ENCODE measurements at regions not wholly inside any gene's neighbourhood (a gene's known extent, or its start where the extent isn't known, plus 50 kb on each side); places are given as distances from the start of the nearest gene placed in this dataset.

- intact Hi-C loops (cut with DNase I), result no loop called here
- WGBS, result 65% methylated on average over 6 of the region's 6 CpGs
- H3K4me3 ChIP-seq, result no peak overlapping the region
- TF ChIP-seq POLR2A (IDR thresholded peaks at IDR 0.05; ENCODE audit: low read depth), result no peak
- TF ChIP-seq EP300 (IDR thresholded peaks at IDR 0.05), result no peak
- TF ChIP-seq POLR2AphosphoS5 (IDR thresholded peaks at IDR 0.05), result no peak
- TF ChIP-seq CTCF (IDR thresholded peaks at IDR 0.05), result no peak
- no peaks in the 10 kb centered on the region for H3K9me3 ChIP-seq
- H3K27me3 ChIP-seq, result no peaks in the 10 kb centered on the region
- H3K36me3 ChIP-seq, result no peaks in the 10 kb centered on the region
- DNase-seq (ENCODE audit: extremely low spot score), result no peak
- H3K4me1 ChIP-seq, result no peaks in the 10 kb centered on the region
- H3K27ac ChIP-seq (replicated peaks in 1 of 4), result no peak overlapping the region
These were observed 230.1 kb downstream of the DLEU7 start for GRCh38 chr13:50613356-50613831.

GRCh38 chr13:50615234-50615633 is 228.3 kb downstream of the DLEU7 start:
- H3K4me3 ChIP-seq, result no peak overlapping the region
- 94% methylated on average over 2 of the region's 2 CpGs for WGBS

GRCh38 chr13:50616101-50616500 is 227.4 kb downstream of the DLEU7 start:
- H3K4me3 ChIP-seq, result no peak overlapping the region
- TF ChIP-seq EP300 (IDR thresholded peaks at IDR 0.05), result no peak
- TF ChIP-seq CTCF (IDR thresholded peaks at IDR 0.05), result no peak
- no peak for TF ChIP-seq POLR2AphosphoS5 (IDR thresholded peaks at IDR 0.05)
- no peak for TF ChIP-seq POLR2A (IDR thresholded peaks at IDR 0.05; ENCODE audit: low read depth)
- intact Hi-C loops (cut with DNase I), result no loop called here
- H3K9me3 ChIP-seq, result no peaks in the 10 kb centered on the region
- H3K27me3 ChIP-seq, result no peaks in the 10 kb centered on the region
- H3K36me3 ChIP-seq, result no peaks in the 10 kb centered on the region
- no peaks in the 10 kb centered on the region for H3K4me1 ChIP-seq
- no peak for DNase-seq (ENCODE audit: extremely low spot score)
- no peak overlapping the region for H3K27ac ChIP-seq (replicated peaks in 1 of 4)
- WGBS, result 94% methylated on average over 2 of the region's 2 CpGs

More at GRCh38 chr13:50615234-50615633, 228.3 kb downstream of the DLEU7 start:
- Histone ChIP-seq H3K9me3 (no peaks in the 10 kb centered on the region), H3K27me3 (no peaks in the 10 kb centered on the region), H3K36me3 (no peaks in the 10 kb centered on the region), H3K4me1 (no peaks in the 10 kb centered on the region), H3K27ac (replicated peaks in 1 of 4) (no peak overlapping the region)
- intact Hi-C loops (cut with DNase I), result no loop called here
- TF ChIP-seq CTCF (IDR thresholded peaks at IDR 0.05), result no peak
- no peak for TF ChIP-seq POLR2A (IDR thresholded peaks at IDR 0.05; ENCODE audit: low read depth)
- no peak for TF ChIP-seq POLR2AphosphoS5 (IDR thresholded peaks at IDR 0.05)
- no peak for TF ChIP-seq EP300 (IDR thresholded peaks at IDR 0.05)
- no peak for DNase-seq (ENCODE audit: extremely low spot score)

- no peak overlapping the region for H3K27ac ChIP-seq (replicated peaks in 1 of 4)
- H3K36me3 ChIP-seq, result no peaks in the 10 kb centered on the region
- H3K4me1 ChIP-seq, result no peaks in the 10 kb centered on the region
- intact Hi-C loops (cut with DNase I), result no loop called here
- H3K9me3 ChIP-seq, result no peaks in the 10 kb centered on the region
- no peaks in the 10 kb centered on the region for H3K27me3 ChIP-seq
- WGBS, result 89% methylated on average over 3 of the region's 3 CpGs
- H3K4me3 ChIP-seq, result no peak overlapping the region
- no peak for DNase-seq (ENCODE audit: extremely low spot score)
- TF ChIP-seq POLR2AphosphoS5 (IDR thresholded peaks at IDR 0.05), result no peak
- no peak for TF ChIP-seq POLR2A (IDR thresholded peaks at IDR 0.05; ENCODE audit: low read depth)
- TF ChIP-seq CTCF (IDR thresholded peaks at IDR 0.05), result no peak
- no peak for TF ChIP-seq EP300 (IDR thresholded peaks at IDR 0.05)
These were observed 226.3 kb downstream of the DLEU7 start for GRCh38 chr13:50617134-50617721.

- no peaks in the 10 kb centered on the region for H3K9me3 ChIP-seq
- no peak overlapping the region for H3K4me3 ChIP-seq
- no peaks in the 10 kb centered on the region for H3K27me3 ChIP-seq
- H3K27ac ChIP-seq (replicated peaks in 1 of 4), result no peak overlapping the region
- DNase-seq (ENCODE audit: extremely low spot score), result no peak
- no peaks in the 10 kb centered on the region for H3K4me1 ChIP-seq
- intact Hi-C loops (cut with DNase I), result no loop called here
- no peaks in the 10 kb centered on the region for H3K36me3 ChIP-seq
- WGBS, result 93% methylated on average over 3 of the region's 3 CpGs
- TF ChIP-seq POLR2A (IDR thresholded peaks at IDR 0.05; ENCODE audit: low read depth), result no peak
- no peak for TF ChIP-seq POLR2AphosphoS5 (IDR thresholded peaks at IDR 0.05)
- TF ChIP-seq CTCF (IDR thresholded peaks at IDR 0.05), result no peak
- TF ChIP-seq EP300 (IDR thresholded peaks at IDR 0.05), result no peak
These were observed 225.3 kb downstream of the DLEU7 start for GRCh38 chr13:50618206-50618605.

All from esophagus muscularis mucosa (tissue), 4 donors.